HG02763 (cell line): ENCODE measurements at regions not wholly inside any gene's neighbourhood (a gene's known extent, or its start where the extent isn't known, plus 50 kb on each side); places are given as distances from the start of the nearest gene placed in this dataset.

Experiments
- ATAC-seq: cut with Tn5 transposase; IDR thresholded peaks from one replicate; pipeline ENCODE4 v1.9.1; 2021; ENCODE audit warnings: mild to moderate bottlenecking, moderate library complexity; ENCODE audit not compliant: unreplicated experiment

DNA sequence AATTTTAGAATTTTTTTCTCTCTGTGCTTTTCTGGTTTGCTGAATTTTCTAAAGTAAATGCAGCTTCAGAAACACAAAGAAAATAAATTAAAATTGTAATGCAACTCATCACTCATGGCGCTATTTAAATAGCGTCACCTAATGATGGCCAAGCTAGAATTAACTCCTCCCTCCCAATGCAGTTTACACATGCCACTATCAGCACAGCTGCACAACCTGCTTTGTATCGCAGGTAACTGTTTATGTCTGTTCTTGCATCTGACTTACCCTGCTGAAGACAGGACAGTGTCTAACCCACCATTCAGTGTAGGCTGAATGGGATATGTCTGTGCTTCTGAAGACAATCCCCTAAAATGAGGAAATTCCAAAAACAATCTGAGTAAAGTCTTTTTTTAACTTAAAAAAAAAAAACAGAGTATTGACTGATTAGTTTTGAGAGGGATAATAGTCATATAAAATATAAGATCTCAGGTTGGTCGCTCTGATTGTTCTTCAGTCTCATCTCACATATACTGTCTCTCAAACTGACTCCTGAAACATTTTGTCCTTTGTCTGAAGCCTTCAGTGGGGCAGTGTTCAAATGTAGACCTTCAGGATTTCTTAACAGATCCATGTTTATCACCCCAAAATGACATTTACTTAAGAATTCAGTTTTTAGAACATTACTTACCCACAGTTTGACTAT, 271.4 kb downstream of the ZEB2 start:
- ATAC-seq: peak; percentile 30

DNA sequence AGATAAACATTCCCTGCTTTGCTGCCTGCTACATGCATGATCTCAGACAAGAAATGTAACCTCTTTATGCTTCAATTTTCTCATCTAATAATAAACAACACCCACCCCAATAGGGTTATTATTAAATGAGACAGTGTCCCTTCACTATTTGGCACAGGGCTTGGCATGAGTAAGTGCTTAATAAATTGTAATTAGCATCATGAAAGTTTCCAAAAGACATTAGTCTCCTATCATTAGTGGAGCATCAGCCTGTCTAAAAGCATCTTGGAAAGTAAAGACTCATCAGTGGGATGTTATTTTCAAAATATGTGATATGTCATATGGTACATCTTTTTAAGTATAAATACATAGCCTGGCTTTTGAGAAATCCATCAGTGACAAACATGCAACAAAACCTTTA, 275.0 kb downstream of the ZEB2 start:
- ATAC-seq: no peak

DNA sequence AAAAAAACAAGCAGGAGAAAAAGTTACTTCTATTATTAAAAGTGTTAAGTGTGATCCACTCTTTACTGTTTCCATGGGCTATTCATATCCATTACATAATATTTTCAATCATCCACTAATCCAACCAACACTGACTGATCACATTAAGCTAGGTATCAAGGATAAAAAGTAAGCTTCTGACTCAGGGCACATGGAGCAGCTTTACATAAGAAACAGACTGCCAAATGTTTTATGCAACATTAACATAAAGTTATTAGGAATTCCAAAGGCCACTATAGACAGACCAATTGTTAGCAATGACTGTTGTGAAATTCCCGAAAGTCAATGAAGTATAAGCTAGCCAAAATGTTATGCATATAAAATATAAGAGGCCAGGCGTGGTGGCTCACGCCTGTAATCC, 277.6 kb downstream of the ZEB2 start:
- ATAC-seq: no peak

DNA sequence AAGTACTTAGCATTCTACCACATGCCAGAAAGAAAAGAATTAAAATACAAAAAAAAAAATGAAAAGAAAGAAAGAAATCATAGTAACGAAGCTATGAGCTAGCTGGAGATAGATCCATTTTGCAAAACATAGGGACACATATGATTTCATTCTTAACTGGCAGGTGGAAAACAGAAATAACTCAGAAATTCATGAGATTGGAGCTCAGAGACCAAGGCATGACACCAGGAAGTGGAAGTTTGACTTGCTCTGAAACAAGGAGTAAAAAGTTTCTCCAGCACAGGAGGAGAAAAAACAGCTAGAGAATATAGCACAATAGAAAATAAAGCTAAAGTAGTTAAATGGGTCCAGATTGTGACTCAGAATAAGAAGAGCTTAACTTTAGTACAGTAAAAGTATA, 278.1 kb downstream of the ZEB2 start:
- ATAC-seq: no peak

DNA sequence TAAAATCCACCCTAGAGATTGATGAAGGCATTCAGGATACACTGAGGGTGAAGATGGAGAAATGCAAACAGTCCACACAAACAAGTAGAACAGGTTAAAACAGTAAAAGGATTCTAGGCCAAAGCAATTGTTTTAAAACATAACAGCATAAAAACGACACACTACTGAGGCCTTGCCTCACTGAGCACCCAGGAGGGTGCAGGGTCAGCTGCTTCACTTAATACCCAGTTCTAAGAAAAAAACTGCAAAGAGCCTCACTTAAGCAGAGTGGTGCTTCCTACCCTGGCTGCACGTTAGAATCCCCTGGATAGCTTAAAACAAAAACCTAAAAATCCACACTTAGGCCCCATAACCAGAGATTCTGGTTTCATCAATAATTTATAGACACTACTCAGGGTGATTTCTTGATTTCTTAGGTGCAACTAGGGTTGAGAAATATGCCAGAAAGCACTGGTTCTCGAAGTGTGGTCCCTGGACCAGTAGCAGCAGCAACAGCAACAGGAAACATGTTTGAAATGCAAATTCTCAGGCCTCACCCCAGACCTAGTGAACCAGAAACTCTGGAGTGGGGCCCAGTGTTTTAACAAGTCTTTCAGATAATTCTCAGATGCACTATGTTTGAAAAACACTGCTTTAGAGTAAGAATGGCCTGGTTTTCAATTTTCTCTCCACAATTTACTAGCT, 279.1 kb downstream of the ZEB2 start:
- peak; percentile 87 for ATAC-seq

DNA sequence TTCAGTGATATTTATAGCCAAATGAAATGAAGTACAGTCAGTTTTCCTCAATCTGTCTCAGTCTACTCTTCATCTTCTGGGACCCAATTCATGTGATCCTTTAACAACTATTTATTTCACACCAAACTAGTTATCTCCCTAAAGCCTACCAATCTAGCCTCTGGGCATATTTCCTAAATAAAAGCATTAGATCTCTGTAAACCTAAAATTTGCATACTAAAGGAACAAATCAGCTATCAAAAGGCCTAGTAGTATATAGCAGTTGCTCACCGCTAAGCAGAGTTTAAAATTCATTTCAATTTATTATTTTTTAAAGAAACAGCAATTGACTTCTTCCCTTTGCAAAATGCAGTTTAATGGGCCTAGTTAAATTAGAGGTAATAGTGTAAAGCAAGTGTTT, 280.2 kb downstream of the ZEB2 start:
- no peak for ATAC-seq

DNA sequence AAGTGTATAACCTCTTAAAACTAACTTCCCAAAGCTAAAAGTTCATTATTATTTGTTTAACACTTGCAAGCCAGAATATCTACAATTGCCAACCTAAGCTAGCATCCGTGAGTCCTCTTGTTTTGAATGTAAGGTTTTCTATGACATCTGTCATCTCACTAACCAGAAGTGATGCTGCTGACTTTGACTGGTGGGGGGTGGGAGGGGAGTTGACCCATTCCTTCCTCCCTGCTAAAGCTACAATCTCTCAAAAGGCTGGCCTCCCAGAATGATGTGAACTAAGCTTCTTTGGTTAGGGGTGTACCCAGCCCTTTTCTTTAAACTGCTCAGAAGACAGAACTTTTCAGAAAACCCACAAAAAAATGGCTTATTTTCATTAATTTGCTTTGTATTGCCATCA, 280.6 kb downstream of the ZEB2 start:
- ATAC-seq: no peak

DNA sequence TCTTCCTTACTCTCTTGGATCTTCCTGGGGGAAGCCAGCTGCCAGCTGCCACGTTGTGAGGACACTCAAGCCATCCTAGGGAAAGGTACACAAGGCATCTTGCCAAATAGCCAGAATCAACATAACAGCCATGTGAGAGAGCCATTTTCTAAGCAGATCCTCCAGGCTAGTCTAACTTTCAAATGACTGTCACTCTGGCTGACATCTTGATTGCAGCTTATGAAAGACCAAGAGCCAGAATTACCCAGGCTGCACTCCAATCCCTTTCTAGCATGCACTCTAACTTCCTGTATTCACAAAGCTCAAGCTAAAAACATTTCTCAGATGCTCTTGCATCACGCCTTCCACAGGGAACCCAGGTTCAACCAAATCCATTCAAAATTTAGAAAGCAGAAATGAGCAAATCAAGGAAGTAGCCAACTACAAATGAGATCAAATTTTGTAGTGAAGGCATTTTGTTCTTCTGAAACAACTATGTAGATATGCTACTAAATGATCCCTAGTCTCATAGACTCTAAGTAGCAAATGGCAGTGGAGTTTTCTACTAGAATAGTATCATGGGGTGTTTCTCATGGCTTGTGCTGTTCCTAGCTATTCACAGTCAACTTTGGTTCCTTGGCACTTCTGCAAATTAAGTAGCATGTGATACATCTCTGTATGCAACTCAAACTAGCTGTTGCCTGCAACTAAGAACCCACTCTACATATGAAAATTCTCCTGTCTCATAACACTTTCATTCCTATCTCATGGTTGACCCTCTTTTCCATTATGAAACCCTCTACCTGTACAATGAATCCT, 281.9 kb downstream of the ZEB2 start:
- no peak for ATAC-seq

DNA sequence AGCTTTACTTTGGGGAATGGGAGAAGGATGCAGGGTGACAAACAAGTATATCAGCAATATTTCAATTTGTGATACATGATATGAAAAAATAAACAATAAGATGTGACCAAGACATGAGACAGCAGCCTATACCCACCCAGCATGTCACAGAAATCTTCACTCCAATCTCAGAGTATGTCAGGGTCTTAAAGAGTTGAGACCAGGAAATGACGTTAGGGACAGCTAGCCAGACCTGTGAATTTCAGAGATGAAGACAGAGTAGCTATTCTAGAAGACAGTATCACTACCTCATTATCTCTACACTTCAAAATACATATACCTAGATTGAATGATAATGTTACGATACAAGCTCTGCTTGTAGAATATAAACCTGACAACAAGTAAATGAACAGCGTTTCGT, 282.8 kb downstream of the ZEB2 start:
- ATAC-seq: no peak

DNA sequence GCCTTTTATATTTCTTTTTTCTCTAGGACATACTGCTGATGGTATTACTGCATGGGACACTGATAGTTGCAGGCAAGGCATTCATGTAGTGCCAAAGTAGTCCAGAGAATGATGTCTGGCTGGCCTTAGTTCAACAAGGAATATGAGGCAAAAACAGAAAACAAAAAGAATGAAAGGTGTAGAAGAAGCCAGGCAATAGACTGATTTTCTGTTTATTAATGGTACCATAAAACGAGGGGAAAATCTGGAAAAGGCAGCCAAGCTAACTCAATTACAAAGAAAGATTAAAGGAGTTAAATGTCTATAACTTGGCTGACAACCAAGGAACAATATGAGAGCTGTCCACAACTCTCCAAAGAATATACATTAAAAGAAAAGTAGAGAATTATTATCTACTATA, 284.9 kb downstream of the ZEB2 start:
- ATAC-seq: no peak

DNA sequence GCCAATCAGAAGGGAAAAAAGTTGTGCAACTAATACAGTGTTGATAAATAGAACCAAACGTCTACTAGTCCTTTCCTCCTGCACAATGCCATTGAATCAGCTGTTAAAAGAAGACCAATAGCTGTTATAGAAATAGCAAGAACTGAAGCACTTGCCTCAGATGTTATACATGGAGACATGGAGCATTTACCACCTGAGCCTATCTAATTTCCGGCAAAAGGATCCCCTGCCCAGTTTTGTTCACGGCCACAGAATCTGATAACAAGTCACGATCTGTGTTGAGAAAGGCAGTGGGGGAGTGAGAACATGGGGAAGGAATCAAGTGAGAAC, 285.4 kb downstream of the ZEB2 start:
- ATAC-seq: no peak

DNA sequence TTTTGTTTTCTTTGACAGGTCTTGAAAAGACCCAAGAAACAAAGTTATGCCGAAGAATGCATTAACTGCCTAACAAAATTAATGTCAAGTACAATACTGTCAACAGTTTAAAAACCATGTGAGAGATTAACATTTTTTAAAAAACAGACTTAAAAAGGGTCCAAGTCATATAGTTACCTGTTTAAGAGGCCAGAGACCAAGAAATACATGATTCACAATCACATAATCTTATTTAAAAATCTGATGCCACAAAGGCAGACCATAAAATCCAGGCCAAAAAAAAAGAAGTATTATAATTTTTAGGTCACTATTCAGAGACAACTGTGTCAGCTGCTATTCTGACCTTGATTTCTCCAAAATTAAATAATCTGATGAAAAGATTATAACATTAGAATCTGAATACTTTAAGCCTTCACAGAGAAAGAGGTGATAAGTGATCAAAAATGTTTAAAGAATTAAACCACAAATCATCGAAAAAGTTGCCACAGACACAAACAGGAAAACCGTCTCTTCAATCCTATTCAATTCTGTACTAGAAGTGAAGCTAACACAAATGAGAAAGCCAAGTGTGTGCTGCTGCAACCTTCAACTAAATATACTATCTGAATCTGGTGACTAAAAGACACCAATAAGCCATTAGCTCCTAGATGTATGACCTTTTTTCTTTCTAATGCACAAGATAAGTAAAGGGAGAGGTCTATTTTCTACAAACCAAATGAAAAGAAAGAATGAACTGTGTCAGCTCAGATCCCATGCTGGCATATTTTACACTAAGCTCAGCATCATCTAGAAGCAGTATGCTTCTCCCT, 286.0 kb downstream of the ZEB2 start:
- no peak for ATAC-seq

DNA sequence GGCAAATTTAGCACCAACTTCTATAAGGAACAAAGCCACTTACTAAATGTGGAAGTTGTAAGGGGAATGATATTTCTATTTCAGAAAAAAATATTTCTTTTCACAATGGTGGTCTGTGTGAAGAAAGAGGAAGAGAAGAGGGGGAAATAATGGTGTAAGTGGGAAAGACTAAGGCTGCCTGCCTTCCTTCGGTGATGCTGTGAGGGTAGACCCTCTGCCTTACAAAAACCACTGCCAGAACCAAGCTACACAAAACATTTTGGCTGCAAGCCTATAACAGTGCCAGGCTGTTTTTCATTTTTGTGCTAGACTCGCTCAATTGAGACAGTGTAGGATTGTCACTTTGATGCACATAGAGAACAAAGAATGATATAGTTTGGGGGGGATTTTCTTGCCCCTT, 286.6 kb downstream of the ZEB2 start:
- ATAC-seq: no peak

DNA sequence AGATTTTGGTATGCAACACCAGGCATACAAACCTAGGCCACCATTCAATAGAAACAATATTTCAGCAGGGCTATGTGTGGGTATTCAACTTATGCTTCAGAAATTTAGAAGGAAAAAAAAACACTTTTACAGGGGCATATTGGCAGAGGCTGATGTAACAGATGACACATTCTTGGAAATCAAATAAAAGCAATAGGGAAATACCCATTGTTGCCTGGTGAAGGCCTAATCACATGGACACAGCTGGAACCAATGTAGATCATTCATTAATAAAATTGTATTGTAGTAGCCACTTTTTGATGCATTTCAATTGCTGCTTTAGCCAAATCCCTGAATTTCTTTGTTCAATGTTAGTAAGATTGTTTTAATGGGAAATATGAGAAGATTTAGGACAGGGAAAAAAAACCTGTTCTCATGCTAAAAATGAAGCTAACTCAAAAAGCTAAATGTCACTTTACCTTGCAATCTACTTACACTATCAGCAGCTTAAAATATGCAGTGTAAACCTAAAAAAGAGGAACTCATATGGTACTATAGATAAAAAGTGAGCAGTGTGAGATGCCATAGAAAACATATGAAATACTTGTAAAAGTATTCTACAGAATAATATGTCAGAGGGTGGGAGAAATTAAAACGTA, 289.4 kb downstream of the ZEB2 start:
- ATAC-seq: no peak

DNA sequence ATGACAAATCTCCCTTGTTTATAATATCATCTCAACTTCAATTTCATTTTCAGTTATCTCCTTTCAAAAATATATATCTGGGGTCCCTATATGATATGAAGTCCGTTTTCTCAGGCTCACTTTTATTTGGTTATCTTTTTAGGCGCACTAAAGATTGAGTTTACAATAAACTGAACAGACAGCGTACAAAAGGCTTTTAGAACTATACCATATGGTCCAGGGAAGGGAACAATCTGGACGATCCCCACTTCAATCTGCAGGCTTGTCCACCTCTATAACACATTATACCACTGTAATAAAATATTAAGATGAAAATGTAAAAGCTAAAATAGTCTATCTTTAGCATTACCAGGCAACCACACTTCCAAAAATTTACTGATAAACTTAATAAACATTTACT, 289.9 kb downstream of the ZEB2 start:
- no peak for ATAC-seq

DNA sequence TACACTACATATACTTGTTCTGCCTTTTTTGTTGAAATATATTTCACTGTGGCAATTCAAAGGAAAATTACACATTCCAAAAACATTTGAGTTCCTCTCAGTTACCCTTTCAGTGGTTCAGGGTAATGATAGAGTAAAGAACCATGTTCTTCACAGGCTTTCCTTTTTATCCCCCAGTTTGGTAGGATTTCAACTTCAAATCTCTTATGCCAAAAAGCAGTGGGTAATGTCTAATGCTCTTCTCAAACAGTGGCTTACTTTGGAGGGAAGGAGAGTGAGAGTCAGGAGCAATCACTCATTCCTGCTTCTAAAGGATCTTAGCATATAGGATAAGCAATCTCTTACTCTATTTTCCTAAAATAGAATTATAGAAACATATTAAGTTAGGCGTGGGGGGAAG, 290.6 kb downstream of the ZEB2 start:
- ATAC-seq: no peak

DNA sequence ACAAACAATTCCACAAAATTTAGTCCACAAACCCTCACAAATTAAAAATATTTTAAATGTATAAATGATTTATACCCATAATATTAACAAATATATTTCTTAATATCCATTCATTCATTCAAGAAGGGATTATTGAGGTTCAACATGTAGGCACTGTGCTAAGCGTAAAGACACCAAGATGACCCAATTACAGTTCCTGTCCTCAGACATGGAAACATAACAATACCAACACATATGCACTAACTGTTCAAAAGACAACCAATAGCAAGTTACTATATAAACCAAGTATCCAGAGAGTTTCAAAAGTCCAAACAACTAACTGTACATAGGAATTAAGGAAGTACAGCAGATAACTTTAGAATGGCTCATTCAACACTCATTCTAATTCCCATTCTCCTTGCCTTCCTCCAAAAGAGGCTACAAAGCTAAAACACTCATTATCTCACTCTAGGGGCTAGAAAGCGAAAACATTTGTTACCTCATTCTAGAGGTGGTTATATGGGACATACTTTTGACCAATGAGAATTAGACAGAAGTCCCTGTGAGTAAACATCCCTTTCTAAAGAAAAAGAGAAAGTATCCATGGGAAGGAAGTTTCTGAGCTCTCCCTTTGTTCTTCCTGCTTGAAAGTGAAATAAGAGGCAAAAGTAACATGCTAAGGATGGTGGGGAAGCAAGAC, 292.4 kb downstream of the ZEB2 start:
- no peak for ATAC-seq

DNA sequence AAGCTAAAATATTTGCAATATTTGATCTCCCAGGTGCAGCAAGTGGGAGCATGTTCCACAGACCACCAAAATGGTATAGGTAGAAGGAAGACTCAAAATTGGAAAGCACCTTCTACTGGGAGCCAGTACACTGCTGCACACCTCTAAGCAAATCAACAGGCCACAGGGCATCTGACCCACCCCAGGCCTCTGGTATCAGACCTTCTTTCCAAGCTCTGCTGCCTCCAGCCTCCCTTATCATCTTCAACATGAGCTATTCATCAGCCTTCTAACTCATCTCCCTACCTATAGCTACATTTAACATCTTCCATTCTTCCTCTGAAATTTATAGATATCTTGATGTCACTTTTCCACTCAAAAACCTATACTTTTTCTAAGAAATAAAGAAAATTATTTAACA, 294.8 kb downstream of the ZEB2 start:
- no peak for ATAC-seq

DNA sequence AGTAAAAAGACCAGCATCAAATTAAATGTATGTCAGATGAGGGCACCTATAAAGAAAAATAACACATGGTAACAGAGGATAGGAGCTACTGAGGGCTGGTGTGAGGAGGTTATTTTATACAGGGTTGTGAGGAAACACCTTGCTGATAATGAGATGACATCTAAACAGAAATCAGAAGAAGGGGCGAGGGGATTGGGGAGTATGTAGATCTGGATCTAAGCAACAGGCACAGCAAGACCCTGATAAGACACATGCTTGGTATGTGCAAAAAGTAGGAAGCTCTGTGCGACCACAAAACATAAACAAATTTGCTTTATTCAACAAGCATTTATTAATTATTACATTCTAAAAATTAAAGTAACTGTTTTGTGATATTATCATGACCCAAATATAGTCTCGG, 295.4 kb downstream of the ZEB2 start:
- ATAC-seq: no peak

DNA sequence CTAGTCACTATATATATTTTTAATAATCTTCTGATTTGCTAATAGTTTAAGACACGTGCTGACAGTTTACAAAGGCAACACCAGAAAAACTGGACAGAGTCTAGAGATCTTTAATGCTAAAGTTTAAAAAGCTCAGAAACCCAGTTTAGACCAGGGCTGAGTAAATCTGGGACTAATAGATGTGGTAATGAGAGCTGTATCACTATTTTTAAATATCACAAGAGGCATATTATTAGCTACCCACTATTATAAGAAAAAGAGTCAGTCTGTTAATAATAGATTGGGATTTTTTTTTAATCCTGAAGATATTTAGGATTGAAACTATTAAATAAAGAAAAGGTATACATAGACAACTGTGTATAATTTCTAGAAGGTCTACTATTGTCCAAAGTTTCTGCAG, 299.9 kb downstream of the ZEB2 start:
- no peak for ATAC-seq
